ENCODE measurements at regions not wholly inside any gene's neighbourhood (a gene's known extent, or its start where the extent isn't known, plus 50 kb on each side); places are given as distances from the start of the nearest gene placed in this dataset.
"Not testable (repeated sequence)": the region's sequence is repeated elsewhere in the genome, so short reads cannot be mapped to it uniquely, and the experiment has no call there.

DNA sequence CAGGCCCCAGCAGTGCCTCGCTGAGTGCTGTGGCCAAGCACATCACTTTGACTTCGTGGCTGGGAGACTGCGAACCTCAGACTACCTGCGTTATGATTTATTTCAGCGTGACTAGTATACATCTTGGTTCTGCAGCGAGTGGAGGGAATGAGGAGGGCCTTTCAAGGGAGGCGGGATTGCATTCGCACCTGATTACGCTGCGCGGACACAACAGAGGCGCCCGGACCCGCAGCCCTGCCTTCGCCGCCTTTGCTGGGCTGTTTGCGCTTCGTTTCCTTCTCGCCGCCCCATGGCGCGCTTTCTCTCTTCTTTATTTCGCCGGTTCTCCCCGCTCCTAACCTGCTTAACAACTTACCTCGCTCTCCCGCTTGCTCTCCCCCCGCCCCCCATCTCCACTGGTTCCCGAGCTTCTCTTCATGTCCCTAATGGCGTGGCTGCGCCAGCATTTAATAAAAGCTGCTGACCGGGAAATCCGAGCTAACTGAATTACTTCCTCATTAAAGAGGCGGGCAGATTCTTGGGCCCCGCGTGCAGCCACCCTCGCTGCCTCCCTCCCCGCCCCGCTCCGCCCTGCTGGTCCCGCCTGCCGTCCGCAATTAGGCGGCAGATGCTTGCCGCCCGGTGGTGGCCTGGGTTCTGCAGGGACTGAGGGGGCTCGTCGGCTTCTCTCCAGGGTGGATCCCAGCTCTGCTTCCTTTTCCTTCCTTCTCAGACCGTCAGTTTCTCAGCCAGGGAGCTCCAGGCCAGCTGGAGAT, 257.6 kb upstream of the SDK2 start:
- peak; percentile 48 for DNase-seq

DNA sequence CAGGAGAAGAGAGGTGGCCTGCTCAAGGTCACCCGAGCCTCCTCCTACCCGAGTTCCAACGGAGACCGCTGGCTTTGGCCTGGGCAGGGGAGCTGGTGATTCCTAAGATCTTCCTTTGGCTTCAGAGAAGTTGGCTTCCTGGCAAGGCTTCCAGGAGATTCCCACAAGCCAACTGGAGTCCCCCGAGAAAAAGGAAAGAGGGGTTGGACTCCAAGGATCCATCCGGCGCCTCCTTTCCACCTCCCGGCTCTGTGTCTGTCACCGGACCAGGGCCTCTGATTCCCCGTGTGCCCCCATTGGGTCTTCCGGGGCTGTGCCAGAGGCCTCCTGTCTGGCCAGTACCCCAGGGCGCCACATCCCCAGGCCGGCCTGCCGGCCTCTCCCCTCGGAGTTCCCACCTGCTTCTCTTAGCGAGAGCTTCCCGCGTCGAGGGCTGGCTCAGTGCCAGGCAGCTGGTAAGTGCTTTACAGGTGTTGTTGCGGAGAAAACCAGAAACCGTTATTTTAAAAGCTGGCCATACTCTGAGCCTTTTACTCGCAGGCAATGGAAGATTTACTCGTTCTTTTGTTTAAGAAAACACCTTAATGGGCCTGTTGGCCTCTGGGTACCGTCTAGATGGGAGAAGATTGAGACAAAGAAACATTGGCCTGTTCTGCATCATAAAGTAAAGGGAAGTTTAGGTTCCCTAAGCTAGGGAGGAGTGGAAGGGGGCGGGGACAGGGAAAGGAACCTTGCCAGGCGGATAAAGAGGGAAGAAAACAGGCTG, 258.4 kb upstream of the SDK2 start:
- peak; percentile 59 for DNase-seq

DNA sequence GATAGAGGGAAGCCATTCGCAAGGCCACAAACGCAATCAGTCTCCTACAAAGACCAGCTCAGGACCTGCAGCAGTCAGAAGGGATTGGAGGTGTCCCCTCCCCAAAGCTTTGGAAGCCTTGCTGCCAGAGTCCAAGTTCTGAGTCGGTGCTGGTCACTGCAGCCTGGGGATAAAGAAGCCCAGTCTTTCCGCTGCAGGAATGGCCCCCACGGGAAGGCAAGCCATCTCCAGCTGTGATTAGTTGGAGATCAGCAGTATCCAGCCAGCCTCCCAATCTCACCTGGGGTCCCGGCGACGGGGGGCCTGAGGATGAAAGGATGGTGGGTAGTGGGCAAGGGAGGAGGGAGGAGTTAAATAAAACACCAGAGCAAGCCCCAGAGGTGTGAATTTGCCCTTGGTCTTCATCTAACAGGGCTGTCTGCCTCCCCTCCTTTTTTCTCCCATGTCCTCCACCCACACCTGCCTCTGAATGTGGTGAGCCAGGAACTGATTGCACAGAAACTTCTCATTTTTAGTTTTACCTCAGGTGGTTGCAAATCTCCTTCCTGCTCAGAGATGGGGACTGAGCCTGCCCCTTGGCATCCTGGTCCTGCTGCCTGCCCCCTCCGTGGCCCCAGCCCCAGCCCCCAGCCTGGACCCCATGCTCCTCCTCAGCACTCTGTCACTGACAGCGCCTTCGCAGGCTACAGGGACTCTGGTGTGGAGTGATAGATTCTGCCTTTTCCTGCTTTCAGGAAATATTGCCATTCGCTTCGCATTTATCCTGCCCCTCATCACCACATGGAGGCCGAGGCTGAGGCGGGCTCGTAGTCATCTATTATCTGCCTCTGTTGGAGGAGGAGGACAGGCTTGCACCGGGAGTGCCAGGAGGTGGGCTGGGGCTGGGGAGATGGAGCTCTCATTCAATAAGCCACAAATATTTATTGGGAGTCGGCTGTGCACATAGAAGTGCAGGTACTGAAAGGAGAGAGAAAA, 262.9 kb upstream of the SDK2 start:
- no peak for DNase-seq

DNA sequence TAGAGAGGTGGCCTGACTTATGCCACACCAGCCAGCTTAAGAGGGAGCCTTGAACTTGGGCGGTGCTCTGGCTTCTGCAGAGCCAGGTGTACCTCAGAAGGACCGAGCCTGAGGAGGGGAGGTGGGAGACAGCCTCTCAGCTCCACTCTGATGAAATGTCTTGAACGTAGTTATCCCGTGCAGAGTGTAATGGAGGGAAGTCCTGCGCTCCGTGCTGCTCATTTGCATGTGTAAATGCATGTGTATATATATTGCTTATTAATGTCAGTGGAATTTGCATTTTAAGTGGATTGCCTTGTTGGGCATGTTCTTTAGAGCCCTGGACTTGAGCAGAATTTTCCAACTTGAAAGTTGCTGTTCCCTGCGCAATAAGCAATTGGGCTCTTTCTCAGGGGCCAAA, 264.9 kb upstream of the SDK2 start:
- DNase-seq: no peak

DNA sequence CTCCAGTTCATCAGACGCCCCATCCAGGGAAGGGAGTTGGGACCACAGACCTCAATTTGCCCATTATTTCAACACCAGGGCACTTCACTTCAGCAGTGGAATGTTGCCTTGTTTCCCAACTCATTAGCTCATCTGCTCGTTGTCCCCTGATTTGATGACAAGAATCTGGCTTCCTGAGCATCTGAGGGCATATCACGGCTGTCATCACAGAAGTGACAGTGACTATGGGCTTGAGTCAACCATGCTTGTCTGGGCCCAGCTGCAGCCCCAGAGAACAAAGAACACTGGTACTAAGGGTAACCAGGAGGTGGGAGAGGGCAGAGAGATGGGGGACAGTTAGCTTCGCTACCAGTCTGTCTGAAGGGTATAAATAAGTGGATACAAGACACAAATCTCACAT, 266.0 kb upstream of the SDK2 start:
- DNase-seq: no peak

DNA sequence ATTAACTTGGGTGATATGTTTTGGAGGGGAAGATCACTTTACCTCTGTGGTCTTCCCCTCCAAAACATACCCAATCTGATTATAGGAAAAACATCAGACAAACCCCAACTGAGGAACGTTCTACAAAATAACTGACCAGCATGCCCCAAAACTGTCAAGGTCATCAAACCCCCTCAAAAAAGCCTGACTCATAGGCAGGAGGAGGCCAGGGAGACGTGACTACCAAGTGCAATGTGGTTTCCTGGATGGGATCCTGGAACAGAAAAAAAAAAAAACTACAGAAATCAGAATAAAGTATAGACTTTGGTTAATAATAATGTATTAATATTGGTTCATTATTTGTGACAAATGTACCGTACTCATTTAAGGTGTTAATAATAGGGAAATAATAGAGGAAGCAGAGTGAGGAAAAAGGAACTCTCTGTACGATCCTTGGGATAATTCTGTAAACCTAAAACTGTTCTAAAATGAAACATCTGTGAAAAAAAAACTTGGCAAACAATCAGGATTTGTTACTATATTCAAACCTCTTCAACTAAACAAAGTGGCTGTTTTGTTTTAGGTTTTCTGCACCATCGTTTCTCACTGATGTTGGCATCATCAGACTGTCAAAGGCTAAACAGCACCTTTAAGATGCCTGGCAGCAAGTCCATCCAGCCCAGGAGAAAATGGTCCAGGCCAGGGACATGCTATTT, 266.7 kb upstream of the SDK2 start:
- DNase-seq: no peak

DNA sequence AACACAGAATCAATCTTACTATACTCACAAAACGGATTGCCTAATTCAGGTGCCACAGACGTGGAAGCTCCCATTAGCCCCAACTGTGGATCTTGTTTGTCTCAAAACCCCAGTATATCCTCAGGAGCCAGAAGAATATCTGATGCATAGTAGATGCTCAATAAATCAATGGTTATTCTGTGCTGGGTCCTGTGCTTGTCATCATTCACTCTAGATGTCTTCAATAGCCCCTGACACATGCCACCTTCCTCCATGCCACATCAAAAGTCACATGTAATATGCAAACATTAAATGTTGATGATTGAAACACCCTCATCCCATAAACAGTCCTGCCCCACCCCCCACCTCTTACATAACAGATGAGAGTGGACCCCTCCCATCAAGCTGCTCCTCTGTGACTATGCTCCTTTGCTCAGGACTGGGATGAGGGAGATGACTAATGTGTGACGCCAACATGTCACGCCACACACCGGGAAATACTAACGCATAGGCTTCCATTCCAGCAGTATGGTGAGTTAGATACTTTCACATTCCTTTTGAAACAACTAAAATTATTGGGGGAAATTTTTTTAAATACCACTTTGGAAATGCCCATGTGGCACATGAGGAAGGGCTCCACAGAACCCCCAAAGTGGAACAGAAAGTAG, 267.6 kb upstream of the SDK2 start:
- no peak for DNase-seq

DNA sequence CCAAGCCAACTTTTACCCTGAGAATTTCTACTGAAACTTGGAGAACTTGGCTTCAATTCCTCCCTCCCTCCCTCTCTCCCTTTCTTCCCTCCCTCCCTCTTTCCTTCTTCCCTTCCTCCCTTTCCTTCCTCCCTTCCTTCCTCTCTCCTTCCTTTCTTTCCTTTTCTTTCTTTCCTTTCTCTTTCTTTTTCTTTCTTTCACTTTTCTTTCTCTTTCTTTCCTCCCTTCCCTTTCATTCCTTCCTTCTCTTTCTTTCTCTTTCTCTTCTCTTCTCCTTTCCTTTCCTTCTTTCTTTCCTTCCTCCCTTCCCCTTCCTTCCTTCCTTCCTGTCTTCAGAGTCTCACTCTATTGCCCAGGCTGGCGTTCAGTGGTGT, 268.1 kb upstream of the SDK2 start:
- DNase-seq: no peak

DNA sequence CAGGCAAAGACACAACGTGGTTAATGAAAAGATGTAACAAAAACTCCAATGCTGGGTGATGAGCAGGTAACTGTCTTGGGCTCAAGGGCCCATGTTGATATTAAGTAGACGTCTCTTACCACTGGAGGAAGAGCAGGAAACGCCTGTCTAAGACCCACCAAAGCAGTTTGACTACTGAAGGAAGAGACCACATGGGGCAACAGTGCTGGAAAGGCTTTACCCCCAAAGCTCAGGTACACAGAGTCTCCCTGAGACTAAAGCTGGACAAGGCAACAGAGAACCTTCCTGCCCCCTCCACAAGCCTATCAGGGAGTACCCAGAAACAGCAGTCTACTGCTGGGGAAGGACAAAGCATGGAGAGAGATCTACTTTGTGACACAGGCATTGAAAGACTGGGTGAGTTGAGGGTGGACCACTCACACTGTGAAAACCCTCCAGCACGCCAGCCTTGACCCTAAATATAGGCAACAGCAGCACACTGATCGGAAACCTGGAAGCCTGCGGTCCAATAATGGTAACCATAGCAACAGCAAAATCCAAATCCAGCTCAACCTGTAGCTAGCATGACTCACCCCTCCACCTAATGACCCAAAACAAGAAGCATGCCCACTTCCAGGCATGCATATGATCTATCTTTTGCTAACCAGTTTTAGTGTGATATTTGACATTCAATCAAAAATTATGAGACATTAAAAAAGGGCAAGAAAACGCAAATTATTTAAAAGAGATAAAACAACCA, 270.5 kb upstream of the SDK2 start:
- no peak for DNase-seq

DNA sequence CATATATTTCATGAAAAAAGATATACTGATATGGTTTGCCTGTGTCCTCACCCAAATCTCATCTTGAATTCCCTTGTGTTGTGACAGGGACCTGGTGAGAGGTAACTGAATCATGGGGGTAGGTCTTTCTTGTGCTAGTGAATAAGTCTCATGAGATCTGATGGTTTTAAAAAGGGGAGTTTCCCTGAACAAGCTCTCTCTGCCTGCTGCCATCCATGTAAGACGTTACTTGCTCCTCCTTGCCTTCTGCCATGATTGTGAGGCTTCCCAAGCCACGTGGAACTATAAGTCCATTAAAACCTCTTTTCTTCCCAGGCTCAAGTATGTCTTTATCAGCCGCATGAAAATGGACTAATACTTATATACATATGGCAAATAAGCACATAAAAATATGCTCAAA, 274.8 kb upstream of the SDK2 start:
- DNase-seq: not testable (repeated sequence)

DNA sequence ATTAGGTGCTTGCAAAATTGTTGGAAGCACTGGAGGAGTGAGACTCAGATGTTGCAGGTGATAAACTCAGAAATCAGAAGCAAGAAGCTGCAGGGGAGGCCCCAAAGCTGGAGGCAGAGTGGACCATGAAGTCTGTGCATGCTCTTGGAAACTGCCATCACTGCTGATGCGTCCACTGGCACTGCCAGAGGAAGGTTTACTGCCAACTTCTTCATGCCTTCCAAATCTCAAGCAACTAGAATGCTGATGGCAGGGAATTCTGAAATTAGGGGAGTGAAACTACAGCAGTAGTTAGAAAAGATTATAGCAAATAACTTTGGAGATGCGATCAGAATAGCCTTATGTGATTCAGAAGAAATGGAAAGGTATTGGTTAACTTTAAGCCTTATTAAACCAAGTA, 277.1 kb upstream of the SDK2 start:
- no peak for DNase-seq

DNA sequence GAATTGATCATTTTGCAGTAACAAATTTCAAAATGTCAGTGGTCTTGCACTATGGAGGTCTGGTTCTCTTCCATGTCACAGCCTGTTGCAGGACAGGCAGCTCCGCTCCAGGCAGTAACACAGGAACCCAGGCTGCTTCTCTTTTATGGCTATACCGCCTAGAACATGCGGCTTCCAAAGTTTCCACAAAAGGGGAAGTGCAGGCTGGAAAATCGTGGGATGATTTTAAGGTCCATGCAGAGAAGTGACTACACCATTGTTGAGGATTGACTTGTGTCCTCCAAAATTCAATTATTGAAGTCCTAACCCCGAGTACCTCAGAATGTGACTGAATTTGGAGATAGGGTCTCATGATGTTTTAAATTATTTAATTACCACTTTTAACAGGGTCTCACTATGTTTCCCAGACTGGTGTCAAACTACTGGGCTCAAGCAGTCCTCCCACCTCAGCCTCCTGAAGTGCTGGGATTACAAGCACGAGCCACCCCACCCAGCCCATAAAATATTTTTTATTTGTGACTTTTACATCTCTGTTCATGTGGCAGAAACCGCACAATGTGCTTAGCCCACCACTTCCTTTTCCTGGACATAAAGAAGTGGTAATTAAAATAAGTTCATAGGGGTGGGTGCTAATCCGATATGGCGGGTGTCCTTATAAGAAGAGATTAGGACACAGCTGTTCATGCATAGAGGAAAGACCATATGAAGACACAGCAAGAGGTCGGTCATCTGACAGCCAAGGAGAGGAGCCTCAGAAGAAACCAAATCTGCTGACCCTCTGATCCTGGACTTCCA, 279.2 kb upstream of the RPL38 start:
- no peak for DNase-seq

DNA sequence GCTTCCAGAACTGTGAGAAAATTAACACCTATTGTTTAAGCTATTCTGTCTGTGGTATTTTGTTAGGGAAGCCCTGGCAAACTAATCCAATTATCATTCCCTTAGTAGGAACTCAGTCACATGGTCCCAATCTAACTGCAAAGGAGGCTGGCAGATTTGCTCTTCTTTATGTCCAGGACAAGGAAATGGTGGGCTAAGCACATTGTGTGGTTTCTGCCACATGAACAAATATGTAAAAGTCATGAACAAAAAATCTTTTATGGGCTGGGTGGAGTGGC, 278.6 kb upstream of the RPL38 start:
- no peak for DNase-seq

DNA sequence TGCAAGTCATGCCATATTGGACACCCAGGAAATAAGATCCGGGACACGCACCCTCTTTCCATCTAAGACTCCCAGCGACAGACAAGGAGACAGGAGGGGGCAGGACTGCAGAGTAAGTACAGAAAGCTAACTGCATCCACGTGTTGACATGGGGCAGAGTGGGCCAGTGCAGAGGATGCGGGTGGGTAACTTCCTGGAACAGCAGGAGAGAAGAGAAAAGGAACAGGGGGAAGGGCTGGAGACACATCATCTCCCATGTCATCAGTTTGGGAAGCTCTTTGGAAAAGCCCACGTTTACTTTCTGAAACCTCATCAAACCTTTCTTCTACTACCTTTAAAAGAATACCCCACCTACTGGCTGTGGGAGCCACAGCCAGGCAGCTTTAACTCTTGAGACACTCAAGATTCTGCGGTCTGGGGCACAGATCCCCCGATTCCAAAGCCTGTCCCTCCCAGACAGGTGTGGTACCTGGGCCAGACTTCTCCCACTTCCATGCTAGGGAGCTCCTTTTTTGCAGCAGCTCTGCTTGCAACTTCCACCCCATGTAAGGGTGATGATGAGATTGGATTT, 273.5 kb upstream of the RPL38 start:
- no peak for DNase-seq

DNA sequence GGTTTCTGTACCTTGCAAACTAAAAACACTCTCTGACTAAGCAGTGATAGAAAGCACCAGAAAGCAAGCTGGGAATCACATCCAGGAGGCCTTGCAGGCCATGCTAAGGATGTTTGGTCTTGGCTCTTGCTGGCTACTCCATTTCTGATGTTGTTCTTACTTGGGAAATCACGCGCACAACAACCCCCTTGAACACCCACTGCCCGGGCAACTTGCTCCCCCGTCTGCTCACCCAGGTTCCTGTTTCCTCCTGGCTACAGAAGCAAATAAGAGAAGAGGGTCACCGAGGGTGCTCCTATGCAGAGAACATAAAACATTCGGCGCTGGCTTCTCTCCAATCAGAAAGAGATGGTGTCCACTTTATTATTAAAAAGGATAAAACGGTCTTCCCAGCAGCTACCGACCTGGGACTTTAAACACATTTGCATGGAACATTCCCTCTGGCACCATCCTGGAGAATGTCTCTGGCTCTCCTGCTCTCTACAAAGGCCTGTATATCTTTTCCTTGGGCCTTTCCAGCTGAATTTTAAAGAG, 271.2 kb upstream of the RPL38 start:
- DNase-seq: no peak

DNA sequence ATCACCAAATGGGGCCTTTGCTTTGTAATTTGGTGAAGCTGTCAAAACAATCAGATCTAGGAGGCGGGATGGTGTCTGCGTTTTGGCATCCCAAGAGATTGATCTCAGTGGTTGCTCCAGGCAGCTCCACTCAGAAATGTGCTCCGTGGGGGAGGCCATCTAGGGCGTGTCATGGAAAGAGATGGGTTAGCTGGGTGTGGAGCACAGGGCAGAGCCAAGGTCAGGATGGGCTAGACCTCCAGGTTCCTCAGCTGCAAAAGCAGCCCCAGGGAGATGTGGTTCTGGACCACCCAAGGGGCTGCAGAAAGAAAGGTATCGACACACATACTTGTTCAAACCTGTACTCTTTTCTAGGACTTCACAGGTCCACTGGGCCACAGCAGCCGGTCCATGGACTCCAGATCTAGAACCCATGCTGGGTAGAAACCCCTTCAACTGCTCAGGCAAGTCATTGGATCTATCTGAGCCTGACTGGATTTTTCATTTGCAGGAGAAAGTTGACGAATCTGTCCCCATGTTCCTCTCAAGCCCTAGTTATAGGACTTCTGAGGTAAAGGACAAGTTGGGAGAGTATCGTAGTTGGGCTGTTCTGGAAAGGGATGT, 270.2 kb upstream of the RPL38 start:
- no peak for DNase-seq

DNA sequence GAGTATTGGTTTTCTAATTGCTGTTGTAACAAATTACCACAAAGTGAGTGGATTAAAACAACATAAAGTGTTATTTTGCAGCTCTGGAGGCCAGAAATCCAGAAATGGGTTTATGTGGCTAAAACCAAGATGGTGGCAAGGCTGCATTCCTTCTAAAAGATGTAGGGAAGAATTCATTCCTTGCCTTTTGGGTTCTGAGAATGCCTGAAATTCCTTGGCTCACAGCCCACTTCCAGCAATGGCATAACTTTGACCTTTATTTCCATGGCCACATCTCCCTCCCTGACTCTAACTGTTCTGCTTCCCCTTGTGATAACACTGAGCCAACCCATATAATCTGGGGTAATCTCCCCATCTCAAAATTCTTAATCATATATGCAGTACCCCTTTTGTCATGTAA, 269.6 kb upstream of the RPL38 start:
- DNase-seq: no peak

DNA sequence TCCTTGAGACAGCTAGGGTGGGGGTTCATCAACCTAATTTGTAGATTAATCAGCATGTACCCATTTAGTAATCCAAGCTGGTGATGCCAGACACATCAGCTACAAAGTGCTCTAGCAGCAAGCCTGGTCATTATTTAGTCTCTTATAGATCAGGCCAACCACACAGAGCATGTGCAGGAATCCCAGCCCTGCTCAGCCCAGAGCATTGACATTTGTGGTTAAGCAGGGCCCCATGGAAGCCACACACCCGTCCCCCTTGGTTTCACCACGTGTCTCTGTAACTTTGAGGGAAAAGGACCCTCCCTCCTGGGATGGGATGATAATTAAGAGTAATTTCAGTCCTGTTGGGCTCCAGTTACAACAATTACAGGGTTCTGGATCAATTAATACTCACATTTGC, 268.8 kb upstream of the RPL38 start:
- DNase-seq: no peak

DNA sequence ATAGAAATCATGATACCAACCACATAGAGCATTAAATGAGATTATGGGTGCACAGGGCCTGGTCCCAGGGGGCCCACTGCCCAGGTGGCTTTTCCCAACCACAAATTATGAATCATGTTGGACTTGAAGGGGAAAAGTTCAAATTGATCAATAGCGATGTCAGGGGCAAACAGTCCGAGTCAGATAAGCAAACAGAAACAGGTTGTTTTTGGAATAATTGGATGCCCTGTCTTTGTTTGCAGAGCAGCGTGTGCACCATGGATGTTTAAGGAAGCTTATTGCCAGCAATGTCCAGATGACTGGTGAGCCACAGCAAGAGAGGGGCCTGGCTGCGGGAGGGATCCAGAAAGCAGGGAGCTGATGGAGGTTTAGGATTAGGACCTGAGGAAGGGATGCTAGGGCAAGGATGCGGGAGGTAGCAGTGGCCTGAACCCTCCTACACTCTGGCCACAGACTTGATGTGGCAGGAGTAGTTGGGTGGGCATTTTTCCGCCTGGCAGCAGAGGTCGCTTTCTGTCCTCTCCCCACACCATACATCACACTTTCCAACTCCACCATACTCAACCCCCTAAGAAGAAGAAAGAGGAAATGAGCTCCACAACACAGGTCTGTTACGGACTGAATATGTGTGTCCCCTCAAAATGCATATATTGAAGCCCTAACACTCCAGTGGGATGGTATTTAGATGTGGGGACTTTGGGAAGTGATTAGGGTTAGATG, 266.4 kb upstream of the RPL38 start:
- DNase-seq: no peak
